Activated CD4-positive, alpha-beta T cell treated with anti-CD3 and anti-CD28 coated beads, Interleukin-2, amount 50 U/mL, for 48 hours (primary cell): ENCODE measurements at regions not wholly inside any gene's neighbourhood (a gene's known extent, or its start where the extent isn't known, plus 50 kb on each side); places are given as distances from the start of the nearest gene placed in this dataset.
A peak's percentile ranks its signal among the peaks of the same experiment; 100 is the strongest.
"Not testable (repeated sequence)": the region's sequence is repeated elsewhere in the genome, so short reads cannot be mapped to it uniquely, and the experiment has no call there.

Source experiments
- DNase-seq, 2 experiments: peaks; one replicate each; pipeline ENCODE4 v3.0.0-alpha.2; 2020

- no peak for DNase-seq
These were observed 924.3 kb upstream of the CDH10 start for GRCh38 chr5:25568989-25569625.

GRCh38 chr5:25568294-25568693, 923.5 kb upstream of the CDH10 start:
- DNase-seq: no peak

GRCh38 chr5:25567881-25568280, 923.1 kb upstream of the CDH10 start:
- DNase-seq: no peak

GRCh38 chr5:25562656-25563055, 917.9 kb upstream of the CDH10 start:
- DNase-seq: no peak

DNA sequence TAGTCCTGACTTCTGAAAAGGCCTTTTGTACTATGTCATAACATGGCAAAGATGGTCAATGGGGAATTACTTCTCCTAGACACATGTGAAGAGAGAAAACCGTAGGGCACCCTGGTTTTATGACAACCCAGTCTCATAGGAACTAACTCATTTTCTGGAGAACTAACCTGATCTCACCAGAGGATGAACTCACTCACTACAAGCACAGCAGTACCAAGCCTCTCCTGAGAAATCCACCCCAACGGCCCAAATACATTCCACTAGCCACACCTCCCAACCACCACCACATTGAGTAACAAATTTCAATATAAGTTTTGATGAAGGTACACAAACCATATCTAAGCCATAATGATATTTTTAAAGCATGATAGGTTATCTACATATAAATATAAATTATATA, 909.3 kb upstream of the CDH10 start:
- DNase-seq: no peak

DNA sequence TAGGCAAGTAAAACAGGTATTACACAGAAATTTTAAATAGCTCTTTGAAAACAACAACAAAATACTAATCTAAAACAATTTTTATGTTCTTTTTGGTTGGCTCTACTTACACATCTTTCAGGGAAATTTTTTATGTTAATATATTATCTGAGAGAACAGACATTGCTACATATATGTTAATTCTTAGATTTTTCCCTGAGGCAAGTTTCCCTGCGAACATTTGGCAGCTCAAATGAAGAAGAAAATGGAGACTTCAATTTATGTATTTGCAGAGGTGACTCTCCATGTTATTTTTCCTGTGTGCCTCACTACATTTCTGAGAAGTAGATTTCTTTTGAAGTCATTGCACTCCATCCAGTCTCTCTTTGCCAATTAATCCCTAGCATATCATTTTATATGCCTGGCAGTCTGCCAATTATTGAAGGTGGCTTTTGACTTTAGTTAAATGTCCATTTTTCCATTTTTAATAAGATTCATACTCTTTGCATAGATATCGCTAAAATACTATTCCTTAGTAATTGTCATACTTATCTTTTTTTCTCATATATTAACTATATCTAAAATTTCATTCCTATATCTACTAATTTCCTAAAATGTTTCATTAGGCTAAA, 908.2 kb upstream of the CDH10 start:
- no peak for DNase-seq

DNA sequence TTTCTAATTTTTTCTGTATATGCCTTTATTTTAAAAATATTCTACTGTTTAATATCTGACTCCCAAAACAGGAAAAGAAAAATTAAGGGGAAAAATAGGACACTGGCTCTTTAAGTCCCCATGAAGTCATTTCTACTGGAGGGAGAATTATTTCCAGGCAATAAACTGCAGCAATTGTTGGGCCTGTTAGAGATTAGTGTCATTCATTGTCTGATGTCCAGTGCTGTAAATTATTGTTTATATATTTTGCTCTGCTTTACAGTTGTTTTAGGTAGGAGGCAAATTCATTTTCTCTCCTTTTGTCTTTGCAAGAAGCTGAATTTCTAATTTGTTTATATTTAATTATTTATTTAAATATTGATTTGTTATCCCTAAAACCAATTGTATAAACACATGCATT, 906.0 kb upstream of the CDH10 start:
- no peak for DNase-seq

- DNase-seq: peak in 1 of 2 experiments; percentile 4
These were observed 900.0 kb upstream of the CDH10 start for GRCh38 chr5:25544652-25545249.

DNA sequence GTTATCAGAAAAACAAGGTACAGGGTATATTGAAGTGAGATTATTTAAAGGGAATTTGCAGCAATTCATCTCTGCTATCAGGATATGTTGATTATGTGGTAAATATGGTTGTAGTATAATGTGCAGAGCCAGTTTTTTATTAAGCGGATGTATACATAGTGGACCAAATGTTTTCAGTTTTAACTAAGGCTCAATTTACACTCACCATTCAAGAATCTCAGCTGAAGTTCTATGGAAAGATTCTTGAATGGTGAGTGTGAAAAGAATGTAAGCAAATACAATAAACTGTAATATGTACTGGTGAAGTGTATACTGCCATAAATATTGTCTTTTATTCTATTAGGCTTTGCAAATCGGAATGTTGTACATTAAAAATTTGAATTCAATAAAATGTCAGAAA, 895.9 kb upstream of the CDH10 start:
- no peak for DNase-seq

- no peak for DNase-seq
These were observed 894.8 kb upstream of the CDH10 start for GRCh38 chr5:25539536-25539935.

- DNase-seq: not testable (repeated sequence)
These were observed 891.7 kb upstream of the CDH10 start for GRCh38 chr5:25536461-25536860.

- no peak for DNase-seq
These were observed 871.4 kb upstream of the CDH10 start for GRCh38 chr5:25516141-25516540.

DNA sequence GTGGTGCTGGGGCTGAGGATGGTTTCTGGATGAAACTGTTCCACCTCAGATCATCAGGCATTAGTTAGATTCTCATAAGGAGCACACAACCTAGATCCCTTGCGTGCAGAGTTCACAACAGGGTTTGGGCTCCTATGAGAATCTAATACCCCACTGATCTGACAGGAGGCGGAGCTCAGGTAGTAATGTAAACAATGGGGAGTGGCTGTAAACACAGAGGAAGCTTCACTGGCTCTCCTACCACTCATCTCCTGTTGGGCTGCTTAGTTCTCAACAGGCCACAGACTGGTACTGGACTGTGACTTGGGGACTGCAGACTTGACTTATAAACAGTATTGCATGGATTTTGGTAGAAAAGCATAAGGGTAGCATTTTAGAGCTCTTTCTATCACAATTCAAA, 870.7 kb upstream of the CDH10 start:
- no peak for DNase-seq

DNA sequence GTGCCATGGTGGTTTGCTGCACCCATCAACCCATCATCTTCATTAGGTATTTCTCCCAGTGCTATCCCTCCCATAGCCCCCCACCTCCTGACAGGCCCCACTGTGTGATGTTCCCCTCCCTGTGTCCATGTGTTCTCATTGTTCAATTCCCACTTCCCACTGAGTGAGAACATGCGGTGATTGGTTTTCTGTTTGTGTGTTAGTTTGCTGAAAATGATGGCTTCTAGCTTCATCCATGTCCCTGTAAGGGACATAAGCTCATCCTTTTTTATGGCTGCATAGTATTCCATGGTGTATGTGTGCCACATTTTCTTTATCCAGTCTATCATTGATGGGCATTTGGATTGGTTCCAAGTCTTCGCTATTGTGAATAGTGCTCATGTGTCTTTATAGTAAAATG, 865.9 kb upstream of the CDH10 start:
- DNase-seq: not testable (repeated sequence)

GRCh38 chr5:25508011-25508410, 863.2 kb upstream of the CDH10 start:
- not testable (repeated sequence) for DNase-seq

GRCh38 chr5:25500635-25501034, 855.9 kb upstream of the CDH10 start:
- DNase-seq: no peak

DNA sequence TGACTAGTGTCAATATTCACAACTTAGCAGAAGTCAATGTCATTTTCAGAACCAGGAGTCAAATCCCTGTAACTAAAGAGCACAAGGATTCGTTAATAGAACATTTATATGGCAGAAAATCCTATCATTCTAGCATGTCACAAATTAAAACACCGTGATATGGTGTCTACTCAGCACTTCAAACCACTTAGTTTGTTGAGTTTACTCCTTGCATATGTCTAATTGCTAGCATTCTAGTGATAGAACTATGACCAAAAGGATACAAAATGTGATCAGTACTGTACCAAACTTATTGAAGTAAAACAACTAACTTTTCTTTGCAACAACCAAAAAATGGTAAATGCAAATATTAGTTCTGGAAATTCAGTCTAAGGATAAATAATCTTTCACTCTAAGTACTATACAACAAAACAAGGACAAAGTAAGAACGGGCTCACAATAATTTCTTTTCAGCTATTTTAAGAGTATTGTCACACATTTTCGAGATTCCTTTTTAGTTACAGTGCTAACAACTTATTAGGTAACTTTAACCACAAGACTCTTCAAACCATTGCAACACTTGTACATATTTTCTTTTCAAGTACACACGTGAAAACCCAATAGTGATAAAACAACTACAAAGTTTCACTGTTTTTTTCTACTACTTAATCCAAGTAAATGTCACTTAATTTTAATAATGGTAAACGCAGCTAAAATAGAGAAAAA, 845.2 kb upstream of the CDH10 start:
- no peak for DNase-seq

DNA sequence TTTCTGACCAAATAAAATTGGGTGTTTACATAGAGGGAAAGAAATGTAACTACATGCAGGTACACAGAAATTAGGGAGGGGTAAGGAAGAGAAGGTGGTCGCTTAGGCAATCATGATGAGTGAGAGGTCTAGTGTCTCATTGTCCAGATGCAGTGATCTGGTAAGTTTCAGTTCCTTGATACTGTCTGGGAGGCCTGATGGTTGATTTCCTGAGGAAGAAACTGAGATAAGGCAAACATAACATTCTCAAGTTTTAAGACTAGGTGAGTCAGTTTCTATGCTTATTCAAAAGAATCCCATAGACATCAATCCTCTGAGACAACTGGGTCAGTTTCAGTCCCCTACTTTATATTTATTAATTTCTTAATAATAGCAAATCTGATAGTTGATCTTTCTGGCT, 843.3 kb upstream of the CDH10 start:
- no peak for DNase-seq

DNA sequence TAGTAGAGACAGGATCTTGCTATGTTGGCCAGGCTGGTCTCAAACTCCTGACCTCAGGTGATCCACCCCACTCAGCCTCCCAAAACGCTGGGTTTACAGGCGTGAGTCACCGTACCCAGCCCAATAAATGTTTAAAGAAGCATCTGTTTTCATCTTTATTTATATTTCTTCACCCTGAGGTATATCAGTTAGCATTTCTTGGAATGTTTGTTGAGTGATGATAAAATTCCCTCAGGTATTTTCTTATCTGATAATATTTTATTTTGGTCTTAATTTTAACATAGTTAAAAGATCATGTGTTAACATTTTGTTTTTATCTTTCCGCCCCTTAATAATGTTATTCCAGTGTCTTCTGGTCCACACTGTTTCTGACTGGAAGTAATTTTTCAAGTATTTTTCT, 839.6 kb upstream of the CDH10 start:
- DNase-seq: no peak

- no peak for DNase-seq
These were observed 836.7 kb upstream of the CDH10 start for GRCh38 chr5:25481463-25481862.

DNA sequence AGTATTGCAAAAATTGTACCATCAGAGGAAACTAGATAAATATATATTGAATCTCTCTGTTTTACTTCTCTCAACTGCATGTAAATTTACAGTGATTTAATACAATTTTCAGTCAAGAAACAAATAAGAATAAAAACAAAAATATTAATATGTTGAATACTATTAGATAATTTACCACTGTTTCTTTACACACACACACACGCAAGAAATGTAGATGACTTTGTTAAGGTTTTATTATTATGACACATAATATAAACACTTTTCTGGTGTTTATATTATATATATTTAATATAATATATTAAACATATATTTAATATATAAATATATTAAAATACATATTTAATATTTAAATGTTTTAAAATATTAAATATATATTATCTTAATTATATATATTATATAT, 814.3 kb upstream of the CDH10 start:
- no peak for DNase-seq

DNA sequence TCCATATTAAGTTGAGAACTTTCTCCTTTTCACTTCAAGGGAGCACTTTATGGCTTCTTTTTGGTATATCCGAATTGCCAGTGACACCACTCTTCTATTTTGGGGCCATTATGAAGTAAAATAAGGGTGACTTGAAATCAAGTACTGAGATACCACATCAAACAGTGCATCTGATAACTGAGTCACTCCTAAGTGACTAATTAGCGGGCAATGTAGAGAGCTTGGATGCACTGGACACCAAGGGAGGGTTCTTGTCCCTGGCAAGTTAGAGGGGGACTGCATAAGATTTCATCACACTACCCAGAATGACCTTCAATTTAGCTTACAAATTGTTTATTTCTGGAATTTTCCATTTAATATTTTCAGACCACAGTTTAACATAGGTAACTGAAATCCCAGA, 813.9 kb upstream of the CDH10 start:
- no peak for DNase-seq

- DNase-seq: no peak
These were observed 808.7 kb upstream of the CDH10 start for GRCh38 chr5:25453500-25453899.

DNA sequence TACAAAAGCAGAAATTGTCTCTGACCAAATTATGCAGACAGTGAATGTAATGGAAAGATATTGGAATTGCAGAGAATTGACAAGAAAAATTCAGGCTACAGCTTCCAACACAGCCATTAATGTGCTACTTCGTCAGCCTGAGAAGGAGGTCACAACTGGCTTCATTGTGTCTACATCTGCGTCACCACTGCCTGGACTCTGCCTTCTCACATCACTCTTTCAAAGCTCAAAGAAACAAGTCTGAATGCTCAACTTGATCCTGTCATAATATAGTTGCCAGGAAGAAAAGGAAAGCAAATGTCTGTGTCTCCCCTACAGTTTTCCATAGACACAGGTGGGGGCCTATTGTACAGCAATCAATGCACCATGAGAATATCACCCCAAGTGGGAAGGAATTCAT, 806.5 kb upstream of the CDH10 start:
- no peak for DNase-seq
